Loucy (cell line): ENCODE measurements at regions not wholly inside any gene's neighbourhood (a gene's known extent, or its start where the extent isn't known, plus 50 kb on each side); places are given as distances from the start of the nearest gene placed in this dataset.
"Not testable (repeated sequence)": the region's sequence is repeated elsewhere in the genome, so short reads cannot be mapped to it uniquely, and the experiment has no call there.

ENCODE experiments used
- H2AFZ ChIP-seq: fragments of 200-600 bp; sonication (generic); 2 replicates; pipeline ENCODE4 v1.6.0; 2016; ENCODE audit warnings: antibody characterized with exemption, mild to moderate bottlenecking, low read length, moderate library complexity
- H3F3A ChIP-seq: fragments of 200-600 bp; 2 replicates; pipeline ENCODE4 v1.6.0; 2016; ENCODE audit warnings: antibody characterized with exemption, low read depth, mild to moderate bottlenecking
- H3K27me3 ChIP-seq: fragments of 200-600 bp; sonication (generic); 2 replicates; pipeline ENCODE4 v1.6.1; 2014; ENCODE audit warnings: low read length, mild to moderate bottlenecking; ENCODE audit not compliant: insufficient read depth, poor library complexity, severe bottlenecking
- H3K36me3 ChIP-seq: fragments of 200-600 bp; sonication (generic); 2 replicates; pipeline ENCODE4 v1.6.1; 2016; ENCODE audit warnings: low read length; ENCODE audit not compliant: insufficient read depth
- H3K4me1 ChIP-seq: fragments of 200-600 bp; sonication (generic); 2 replicates; pipeline ENCODE4 v1.5.1; 2014; ENCODE audit warnings: low read length, mild to moderate bottlenecking; ENCODE audit not compliant: insufficient read depth, poor library complexity, severe bottlenecking
- H3K4me2 ChIP-seq: fragments of 200-600 bp; sonication (generic); 2 replicates; pipeline ENCODE4 v1.6.0; 2014; ENCODE audit warnings: antibody characterized with exemption, low read length, low read depth, mild to moderate bottlenecking; ENCODE audit not compliant: poor library complexity, severe bottlenecking
- H3K4me3 ChIP-seq: fragments of 200-600 bp; sonication (generic); 2 replicates; pipeline ENCODE4 v1.5.1; 2014; ENCODE audit warnings: low read length, mild to moderate bottlenecking, mixed read lengths; ENCODE audit not compliant: poor library complexity, severe bottlenecking
- H3K79me2 ChIP-seq: fragments of 200-600 bp; sonication (generic); 2 replicates; pipeline ENCODE4 v1.6.1; 2014; ENCODE audit warnings: low read length; ENCODE audit not compliant: insufficient read depth
- H3K9ac ChIP-seq: fragments of 200-600 bp; sonication (generic); 2 replicates; pipeline ENCODE4 v1.6.0; 2014; ENCODE audit warnings: mild to moderate bottlenecking, low read depth, low read length, moderate library complexity; ENCODE audit not compliant: poor library complexity, severe bottlenecking
- H3K9me2 ChIP-seq: fragments of 200-600 bp; sonication (generic); replicated peaks from 2 replicates; pipeline ENCODE4 v1.6.1; 2016; ENCODE audit warnings: low read depth, low read length, mixed read lengths
- H3K9me3 ChIP-seq: fragments of 200-600 bp; sonication (generic); 2 replicates; pipeline ENCODE4 v1.6.1; 2014; ENCODE audit warnings: mild to moderate bottlenecking, antibody characterized with exemption, low read length, low read depth; ENCODE audit not compliant: insufficient read depth
- H4K20me1 ChIP-seq: fragments of 200-600 bp; sonication (generic); 2 replicates; pipeline ENCODE4 v1.6.0; 2014; ENCODE audit warnings: antibody characterized with exemption, low read length, mild to moderate bottlenecking; ENCODE audit not compliant: insufficient read depth, poor library complexity, severe bottlenecking
- EZH2phosphoT487 ChIP-seq: fragments of 200-600 bp; IDR thresholded peaks from 2 replicates; pipeline ENCODE4 v1.6.1; 2018; ENCODE audit warnings: antibody characterized with exemption, mild to moderate bottlenecking, moderate library complexity, borderline replicate concordance
- TF ChIP-seq, protein P1 (sequence below): fragments of 200-600 bp; sonication (generic); conservative IDR thresholded peaks from 2 replicates; pipeline ENCODE4 v1.5.1; 2014; ENCODE audit warnings: mild to moderate bottlenecking, antibody characterized with exemption, low read length

DNA sequence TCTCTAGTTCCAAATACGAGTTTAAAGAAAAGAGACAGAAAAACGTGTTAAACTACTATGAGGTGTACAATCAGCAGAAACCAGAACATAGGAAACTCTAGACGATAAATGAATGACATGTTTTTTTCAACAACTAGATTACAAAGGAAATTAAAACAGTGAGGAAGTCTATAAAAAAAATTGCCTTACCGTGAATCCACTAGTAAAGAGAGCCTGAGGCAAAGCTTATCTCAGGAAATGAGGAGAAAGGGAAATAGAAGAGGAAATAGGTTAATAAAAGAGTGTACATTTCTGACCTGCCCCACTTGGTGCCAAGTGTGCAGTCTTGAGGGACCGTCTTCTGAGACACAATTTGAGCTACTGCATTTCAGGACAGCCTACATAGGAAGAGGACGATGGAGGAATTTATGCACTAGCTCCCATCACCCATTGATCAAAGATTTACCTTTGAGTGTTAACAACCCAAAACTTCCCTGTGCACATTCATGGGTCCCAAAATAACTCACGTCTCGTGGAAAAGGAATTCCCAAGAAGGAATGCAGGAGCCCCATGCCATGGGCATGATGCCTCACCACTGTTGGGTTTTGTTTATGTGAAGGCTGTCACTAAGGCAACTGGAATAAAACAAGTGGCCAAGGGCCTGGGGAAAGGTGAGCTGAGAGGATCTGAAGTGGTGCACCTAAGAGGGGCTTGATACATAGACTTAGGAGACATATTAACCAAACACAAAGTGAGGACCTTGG is 53.6 kb upstream of the SLC1A3 start:
- no peak overlapping the region for H3K4me2 ChIP-seq

DNA sequence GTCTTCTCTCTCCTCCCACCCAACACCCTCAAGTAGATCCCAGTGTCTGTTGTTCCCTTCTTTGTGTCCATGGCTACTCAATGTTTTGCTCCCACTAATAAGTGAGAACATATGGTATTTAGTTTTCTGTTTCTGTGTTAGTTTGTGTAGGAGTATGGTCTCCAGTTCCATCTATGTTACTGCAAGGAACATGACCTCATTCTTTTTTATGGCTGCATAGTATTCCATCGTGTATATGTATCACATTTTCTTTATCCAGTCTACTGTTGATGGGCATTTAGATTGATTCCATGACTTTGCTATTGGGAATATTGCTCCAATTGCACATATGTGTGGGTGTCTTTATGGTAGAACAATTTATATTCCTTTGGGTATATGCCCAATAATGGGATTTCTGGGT is 51.4 kb upstream of the SLC1A3 start:
- not testable (repeated sequence) for H3K9ac ChIP-seq, H2AFZ ChIP-seq, H3K4me2 ChIP-seq, H3K4me1 ChIP-seq, H3K27me3 ChIP-seq, H3K36me3 ChIP-seq, H3K9me3 ChIP-seq, H3K4me3 ChIP-seq, H3F3A ChIP-seq, H3K79me2 ChIP-seq, H3K9me2 ChIP-seq, H4K20me1 ChIP-seq

More for the DNA sequence above, 53.6 kb upstream of the SLC1A3 start:
- Histone ChIP-seq H3K9me2 (no peaks in the 10 kb centered on the region), H3K9me3 (peaks cover 3% of the 10 kb centered on the region; the same call in 1 of the 2 replicates), H3K9ac (no peak overlapping the region), H3K79me2 (no peaks in the 10 kb centered on the region), H3K27me3 (no peaks in the 10 kb centered on the region), H4K20me1 (no peaks in the 10 kb centered on the region), H2AFZ (no peak overlapping the region), H3K36me3 (no peaks in the 10 kb centered on the region), H3F3A (no peaks in the 10 kb centered on the region), H3K4me1 (no peaks in the 10 kb centered on the region), H3K4me3 (no peak overlapping the region)
- TF ChIP-seq, protein P1, sequence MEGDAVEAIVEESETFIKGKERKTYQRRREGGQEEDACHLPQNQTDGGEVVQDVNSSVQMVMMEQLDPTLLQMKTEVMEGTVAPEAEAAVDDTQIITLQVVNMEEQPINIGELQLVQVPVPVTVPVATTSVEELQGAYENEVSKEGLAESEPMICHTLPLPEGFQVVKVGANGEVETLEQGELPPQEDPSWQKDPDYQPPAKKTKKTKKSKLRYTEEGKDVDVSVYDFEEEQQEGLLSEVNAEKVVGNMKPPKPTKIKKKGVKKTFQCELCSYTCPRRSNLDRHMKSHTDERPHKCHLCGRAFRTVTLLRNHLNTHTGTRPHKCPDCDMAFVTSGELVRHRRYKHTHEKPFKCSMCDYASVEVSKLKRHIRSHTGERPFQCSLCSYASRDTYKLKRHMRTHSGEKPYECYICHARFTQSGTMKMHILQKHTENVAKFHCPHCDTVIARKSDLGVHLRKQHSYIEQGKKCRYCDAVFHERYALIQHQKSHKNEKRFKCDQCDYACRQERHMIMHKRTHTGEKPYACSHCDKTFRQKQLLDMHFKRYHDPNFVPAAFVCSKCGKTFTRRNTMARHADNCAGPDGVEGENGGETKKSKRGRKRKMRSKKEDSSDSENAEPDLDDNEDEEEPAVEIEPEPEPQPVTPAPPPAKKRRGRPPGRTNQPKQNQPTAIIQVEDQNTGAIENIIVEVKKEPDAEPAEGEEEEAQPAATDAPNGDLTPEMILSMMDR: no peak
- no peak for TF ChIP-seq EZH2phosphoT487
